Adipose tissue (tissue), 3 donors: ENCODE measurements at regions not wholly inside any gene's neighbourhood (a gene's known extent, or its start where the extent isn't known, plus 50 kb on each side); places are given as distances from the start of the nearest gene placed in this dataset.

ENCODE experiments used
- H3K27ac ChIP-seq: one replicate; pipeline ENCODE4 v1.5.1; 2013; ENCODE audit warnings: low read depth, low read length
- WGBS, 3 donors: extraction: QIAGEN DNeasy Blood & Tissue Kit; methylation state at CpG; one replicate each; pipeline ENCODE4 v1.1.7; 2013; 5-methylcytosine and 5-hydroxymethylcytosine counted together
- donor health status: healthy with polysubstance abuse.
- donor health status: Bipolar disorder and iron deficiency.
- donor health status: healthy.

DNA sequence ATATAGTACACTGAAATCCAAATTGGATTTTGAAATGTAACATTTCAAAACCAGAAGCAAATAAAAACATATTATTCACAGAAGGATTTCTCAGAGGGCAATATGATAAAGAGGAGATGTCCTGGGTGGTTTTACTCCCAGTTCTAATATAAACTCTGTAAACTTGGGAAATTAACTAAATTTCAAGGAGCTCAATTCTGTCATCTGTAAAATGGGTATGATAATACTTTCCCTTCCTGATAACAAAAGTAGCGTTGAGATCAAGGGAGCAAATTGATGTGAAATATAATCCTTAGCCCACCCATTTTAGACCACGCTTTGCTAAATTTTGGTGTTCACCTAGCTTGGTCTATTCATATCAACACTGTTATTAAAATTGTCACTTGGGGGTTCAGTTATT, 192.5 kb upstream of the BTG1 start:
- WGBS, 3 donors, result 97 to 98% (median 98%) methylated on average over 2 of the region's 2 CpGs
- H3K27ac ChIP-seq, result no peak overlapping the region

DNA sequence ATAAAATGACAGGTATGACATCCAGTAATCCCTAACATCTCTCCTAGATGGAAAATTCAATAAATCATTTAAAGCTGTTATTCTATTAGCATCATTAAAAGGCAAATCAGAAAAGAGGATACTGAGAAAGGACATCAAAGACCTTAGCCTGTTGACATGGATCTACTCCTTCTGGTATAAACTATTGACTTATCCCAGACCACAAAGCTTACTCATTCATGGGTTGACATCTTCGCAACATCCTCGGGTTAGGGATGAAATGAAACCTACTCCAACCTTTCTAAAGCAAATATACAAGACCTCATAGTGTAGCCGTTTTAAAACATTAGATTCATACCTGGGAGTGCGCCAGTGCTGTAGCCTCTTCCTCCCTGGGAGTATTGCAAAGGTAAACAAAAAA, 191.5 kb upstream of the BTG1 start:
- no peak overlapping the region for H3K27ac ChIP-seq
- WGBS, 3 donors, result 78 to 91% (median 88%) methylated on average over 4 of the region's 4 CpGs

GRCh38 chr12:92336641-92337040, 191.0 kb upstream of the BTG1 start:
- WGBS, 3 donors, result 59 to 69% (median 59%) methylated on average over 2 of the region's 2 CpGs

DNA sequence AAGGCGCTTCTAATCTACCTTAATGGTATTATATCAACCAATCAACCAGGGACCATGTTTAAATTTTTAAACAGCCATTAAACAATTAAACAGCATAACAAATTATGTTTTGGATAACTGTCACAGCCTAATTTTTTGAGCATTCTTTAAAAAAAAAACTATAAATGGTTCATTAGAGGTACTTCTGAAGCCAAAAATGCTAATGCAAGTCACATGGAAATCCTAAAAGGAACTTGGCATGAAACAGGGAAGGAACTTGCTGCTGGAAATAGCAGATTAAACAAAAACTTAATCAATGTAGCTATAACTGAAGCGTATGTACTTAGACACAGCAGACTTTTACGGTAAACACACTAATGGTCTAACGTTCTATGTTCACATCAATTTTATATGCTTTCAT, 190.2 kb upstream of the BTG1 start:
- WGBS, 3 donors, result 49 to 63% (median 56%) methylated on average over 4 of the region's 4 CpGs
- H3K27ac ChIP-seq, result no peak overlapping the region

More at GRCh38 chr12:92336641-92337040, 191.0 kb upstream of the BTG1 start:
- H3K27ac ChIP-seq, result no peak overlapping the region

- no peak overlapping the region for H3K27ac ChIP-seq
- WGBS, 3 donors, result 91 to 96% (median 95%) methylated on average over 4 of the region's 4 CpGs
Observed at GRCh38 chr12:92334552-92334951, 188.9 kb upstream of the BTG1 start.

GRCh38 chr12:92332552-92332951, 186.9 kb upstream of the BTG1 start:
- WGBS, 3 donors, result 92 to 96% (median 92%) methylated on average over 2 of the region's 2 CpGs
- H3K27ac ChIP-seq, result no peak overlapping the region

- no peak overlapping the region for H3K27ac ChIP-seq
- 86 to 94% (median 90%) methylated on average over 3 of the region's 3 CpGs for WGBS, 3 donors
Observed at GRCh38 chr12:92331383-92331782, 185.7 kb upstream of the BTG1 start.

DNA sequence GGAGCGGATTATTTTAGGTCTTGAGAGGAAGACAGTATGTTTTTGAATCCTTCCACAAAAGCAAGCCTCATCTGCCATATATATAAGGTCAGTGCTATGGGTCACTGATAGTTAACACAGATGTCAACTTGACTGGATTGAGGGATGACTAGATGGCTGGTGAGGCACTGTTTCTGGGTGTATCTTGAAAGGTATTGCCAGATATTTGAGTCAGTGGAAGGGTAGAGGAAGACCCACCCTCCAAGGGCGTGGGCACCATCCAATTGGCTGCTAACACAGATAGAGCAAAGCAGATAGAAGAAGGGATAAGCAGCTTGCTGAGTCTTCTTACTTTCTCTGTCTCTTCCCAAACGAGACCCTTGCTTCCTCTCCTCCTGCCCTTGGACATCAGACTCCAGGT, 185.0 kb upstream of the BTG1 start:
- H3K27ac ChIP-seq, result no peak overlapping the region
- WGBS, 3 donors, result 91 to 93% (median 91%) methylated on average over 3 of the region's 3 CpGs

- 90 to 94% (median 92%) methylated on average over 5 of the region's 5 CpGs for WGBS, 3 donors
- no peak overlapping the region for H3K27ac ChIP-seq
Observed at GRCh38 chr12:92326877-92327276, 181.2 kb upstream of the BTG1 start.

DNA sequence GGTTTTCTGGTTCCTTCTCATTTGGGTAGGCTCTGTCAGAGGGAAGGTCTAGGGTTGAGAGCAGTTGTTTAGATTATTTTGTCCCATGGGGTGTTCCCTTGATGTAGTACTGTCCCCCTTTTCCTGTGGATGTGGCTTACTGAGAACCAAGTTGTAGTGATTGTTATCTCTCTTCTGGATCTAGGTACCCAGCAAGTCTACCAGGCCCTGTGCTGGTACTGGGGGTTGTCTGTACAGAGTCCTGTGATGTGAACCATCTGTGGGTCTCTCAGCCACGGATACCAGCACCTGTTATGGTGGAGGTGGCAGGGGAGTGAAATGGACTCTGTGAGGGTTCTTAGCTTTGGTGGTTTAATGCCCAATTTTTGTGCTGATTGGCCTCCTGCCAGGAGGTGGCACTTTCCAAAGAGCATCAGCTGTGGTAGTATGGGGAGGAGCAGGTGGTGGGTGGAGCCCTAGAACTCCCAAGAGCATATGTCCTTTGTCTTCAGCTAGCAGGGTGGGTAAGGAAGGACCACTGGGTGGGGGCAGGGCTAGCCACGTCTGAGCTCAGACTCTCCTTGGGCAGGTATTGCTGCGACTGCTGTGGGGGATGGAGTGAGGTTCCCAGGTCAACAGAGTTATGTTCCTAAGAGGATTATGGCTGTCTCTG, 179.3 kb upstream of the BTG1 start:
- H3K27ac ChIP-seq, result no peak overlapping the region

GRCh38 chr12:92312463-92312964, 166.9 kb upstream of the BTG1 start:
- H3K27ac ChIP-seq, result no peak overlapping the region
- 85 to 92% (median 86%) methylated on average over 2 of the region's 2 CpGs for WGBS, 3 donors

More for the DNA sequence above, 179.3 kb upstream of the BTG1 start:
- 83 to 93% (median 92%) methylated on average over 3 of the region's 3 CpGs for WGBS, 3 donors

- 56 to 67% (median 58%) methylated on average over 5 of the region's 5 CpGs for WGBS, 3 donors
- no peak overlapping the region for H3K27ac ChIP-seq
Observed at GRCh38 chr12:92304371-92305055, 158.9 kb upstream of the BTG1 start.

DNA sequence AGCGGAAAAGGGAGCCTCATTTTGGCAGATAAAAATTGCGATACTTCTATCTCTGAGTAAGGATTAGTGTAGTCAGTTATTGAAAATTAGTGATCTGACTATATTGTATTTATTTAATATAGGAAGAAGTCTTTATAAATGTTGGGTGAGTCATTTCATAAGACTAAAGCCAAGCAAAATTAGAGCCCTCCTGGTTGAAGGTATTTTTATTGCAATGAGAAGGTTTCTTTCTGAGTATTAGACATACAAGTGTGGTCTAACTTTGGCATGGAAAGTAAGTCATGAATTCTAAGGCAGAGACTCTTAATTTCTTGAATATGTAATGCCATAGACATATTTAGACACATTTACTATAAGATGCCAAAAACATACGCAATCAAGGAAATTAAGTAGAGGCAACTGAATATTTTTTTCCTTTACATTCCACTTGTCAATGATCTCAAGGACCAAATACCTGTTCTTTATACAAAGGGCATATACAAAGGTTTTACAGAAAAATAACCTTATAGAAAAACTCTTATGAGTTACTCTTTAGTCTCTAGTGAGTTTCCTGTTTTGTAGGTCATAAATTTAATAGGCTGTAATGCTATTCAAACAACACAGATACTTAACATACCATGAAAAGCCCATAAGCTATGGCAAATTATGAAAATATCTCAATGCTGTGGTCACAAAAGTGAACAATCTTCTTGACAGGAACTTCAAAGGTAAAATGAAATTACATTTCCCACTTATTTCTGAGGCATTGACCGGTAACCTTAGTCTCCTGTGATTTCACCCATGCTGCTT, 156.6 kb upstream of the BTG1 start:
- WGBS, 3 donors, result 96 to 98% (median 98%) methylated on average over 4 of the region's 4 CpGs
- no peak overlapping the region for H3K27ac ChIP-seq

DNA sequence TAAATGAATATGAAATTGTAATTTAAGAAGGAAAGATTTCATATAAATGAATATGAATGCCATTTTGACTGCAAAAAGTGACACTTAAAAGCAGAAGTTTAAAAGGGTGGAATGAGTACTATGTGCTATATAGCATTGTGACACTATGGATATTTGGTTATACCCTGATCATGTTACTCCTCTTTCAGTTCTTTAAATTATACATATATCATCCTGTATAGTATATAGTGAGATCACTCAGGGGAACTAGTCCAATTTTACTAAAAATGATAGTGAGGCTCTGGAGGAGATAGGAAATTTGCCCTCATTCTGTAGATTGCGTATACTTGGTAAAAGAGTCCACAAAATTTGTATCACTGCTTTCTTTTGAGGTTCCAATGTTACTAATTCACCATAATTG, 155.7 kb upstream of the BTG1 start:
- no peak overlapping the region for H3K27ac ChIP-seq
- 90 to 100% (median 97%) methylated on average over 1 of the region's 1 CpG for WGBS, 3 donors

DNA sequence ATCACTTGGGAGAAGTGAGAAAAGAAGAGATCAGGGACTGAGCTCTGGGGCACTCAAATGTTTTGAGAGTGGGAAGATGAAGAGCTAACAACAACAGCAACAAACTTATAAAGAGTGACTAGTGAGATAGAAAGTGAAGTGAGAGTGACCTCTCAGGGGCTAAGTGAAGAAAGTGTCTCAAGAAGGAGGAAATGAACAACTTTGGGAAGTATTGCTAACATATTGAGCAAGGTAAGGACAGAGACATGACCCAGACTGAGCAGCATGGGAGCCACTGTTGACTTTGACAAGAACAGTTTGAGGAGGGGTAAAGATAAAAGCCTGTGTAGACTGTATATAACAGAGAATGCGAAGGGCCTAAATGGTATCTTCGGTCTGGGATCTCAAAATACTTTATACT, 155.1 kb upstream of the BTG1 start:
- WGBS, 3 donors, result 97 to 100% (median 98%) methylated on average over 2 of the region's 2 CpGs
- no peak overlapping the region for H3K27ac ChIP-seq

DNA sequence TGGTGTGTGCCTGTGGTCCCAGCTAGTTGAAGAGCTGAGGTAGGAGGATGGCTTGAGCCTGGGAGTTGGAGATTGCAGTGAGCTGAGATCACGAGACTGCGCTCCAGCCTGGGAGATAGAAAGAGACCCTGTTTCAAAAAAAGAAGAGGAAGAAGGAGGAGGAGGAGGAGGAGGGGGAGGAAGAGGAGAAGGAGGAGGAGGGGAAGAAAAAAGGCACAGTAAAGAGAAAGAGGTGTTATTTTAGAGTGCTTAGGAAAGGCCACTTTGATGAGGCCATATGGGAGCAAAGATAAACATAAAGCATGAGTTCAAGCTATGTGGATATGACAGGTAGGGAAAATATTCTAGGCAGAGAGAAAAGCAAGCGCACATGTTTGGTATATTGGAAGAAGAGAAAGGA, 154.1 kb upstream of the BTG1 start:
- H3K27ac ChIP-seq, result no peak overlapping the region
- 95 to 97% (median 95%) methylated on average over 3 of the region's 3 CpGs for whole genome bisulfite sequencing, 3 donors

- no peak overlapping the region for H3K27ac ChIP-seq
- 72 to 93% (median 90%) methylated on average over 2 of the region's 2 CpGs for WGBS, 3 donors
Observed at GRCh38 chr12:92299344-92299743, 153.7 kb upstream of the BTG1 start.

GRCh38 chr12:92297932-92298696, 152.5 kb upstream of the BTG1 start:
- H3K27ac ChIP-seq, result no peak overlapping the region
- WGBS, 3 donors, result 52 to 80% (median 56%) methylated on average over 8 of the region's 8 CpGs

- 62 to 79% (median 76%) methylated on average over 4 of the region's 4 CpGs for WGBS, 3 donors
- no peak overlapping the region for H3K27ac ChIP-seq
Observed at GRCh38 chr12:92297405-92297804, 151.8 kb upstream of the BTG1 start.
